NCI-H2196 treated with DMSO at 0.1 percent for 48 hours (cell line): ENCODE measurements at regions not wholly inside any gene's neighbourhood (a gene's known extent, or its start where the extent isn't known, plus 50 kb on each side); places are given as distances from the start of the nearest gene placed in this dataset.

ENCODE experiments used
- DNase-seq: peaks from one replicate; lab custom pipeline; 2025; ENCODE audit not compliant: unreplicated experiment; lab: John Stamatoyannopoulos, UW

DNA sequence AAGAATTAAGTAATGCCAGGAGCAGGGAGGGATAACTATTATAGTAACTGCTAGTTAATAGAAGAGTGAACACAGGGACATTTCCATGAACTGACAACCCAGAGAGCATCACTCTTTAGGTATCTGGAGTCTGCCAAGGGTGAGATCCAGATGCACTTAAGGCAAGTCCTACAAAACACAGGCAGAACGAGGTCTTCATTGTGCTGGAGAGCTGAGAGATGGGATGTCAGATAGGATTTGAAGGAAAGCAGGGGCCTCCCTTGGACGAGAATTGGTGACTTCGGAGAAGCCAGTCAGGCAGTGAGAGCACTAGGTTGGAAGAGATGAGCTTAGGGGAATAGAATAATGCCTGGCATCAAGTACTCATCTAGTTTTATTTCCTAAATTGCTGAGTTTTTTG lies 684.5 kb downstream of the GATA3 start:
- DNase-seq, result no peak

DNA sequence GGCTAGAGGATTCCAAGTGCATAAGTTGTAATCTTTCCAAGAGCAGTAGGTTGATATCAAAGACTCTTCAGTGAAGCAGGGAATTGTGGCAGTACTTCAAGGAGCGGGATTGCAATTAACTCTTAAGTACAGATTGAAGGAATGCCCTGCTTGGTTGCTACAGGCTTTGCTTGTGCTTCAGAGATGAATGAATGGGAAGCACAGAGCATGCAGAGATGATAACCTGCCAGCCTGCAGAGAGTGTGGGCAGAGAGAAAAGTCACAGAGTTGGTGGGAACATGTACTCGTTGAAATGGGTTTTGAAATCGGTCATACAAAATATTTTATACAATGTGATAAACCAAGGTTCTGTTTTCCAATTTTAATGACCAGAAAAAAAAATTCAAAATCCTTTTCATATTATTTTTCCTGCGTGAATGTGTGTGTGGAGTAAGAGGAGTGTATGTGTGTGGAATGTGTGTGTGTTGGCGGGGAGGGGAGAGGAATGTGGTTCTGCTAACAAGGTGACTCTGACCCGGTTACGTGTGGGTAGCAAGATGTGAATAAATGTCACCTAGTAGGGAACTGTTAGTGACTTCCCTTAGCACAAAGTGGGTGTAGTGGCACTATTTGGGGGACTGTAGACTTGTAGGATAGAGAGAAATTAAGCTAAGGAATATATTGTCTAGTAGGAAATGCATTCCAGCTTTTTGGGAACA lies 697.8 kb downstream of the GATA3 start:
- no peak for DNase-seq

DNA sequence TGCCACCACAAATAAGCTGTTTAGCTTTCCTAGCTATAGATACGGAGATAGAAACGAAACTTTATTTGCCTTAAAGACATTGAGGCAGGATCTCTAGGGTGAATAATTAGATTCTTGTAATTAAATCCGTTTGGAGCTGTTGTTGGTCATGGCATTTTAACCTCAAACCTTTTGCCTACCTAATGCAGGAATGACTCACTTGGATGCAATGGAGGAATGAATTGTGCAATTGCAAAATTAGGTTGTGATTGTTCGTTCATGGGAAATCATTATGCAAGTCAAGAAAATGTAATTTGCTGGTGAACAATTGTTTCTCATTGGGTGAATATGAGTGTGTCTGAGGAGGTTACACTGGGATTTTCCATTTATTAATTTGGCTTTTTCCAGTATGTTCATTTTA lies 703.5 kb downstream of the GATA3 start:
- no peak for DNase-seq

DNA sequence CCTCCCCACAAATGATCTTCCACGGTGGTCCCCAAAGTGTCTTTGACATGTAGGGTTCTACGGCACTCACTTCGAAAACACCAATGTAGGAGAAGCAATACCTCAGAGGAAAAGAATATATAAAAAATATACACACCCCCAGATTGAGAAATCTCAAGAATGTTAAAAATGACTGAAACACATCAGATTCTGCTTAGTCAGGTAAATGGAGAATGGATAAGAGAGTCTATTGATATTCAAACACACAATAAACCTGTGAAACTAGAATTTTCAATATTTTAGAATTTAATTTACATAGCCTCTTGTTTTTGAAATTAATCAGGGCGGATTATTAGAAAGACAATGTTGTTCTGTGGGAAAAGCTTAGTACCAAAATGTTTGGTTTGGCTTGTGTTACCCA lies 712.4 kb downstream of the GATA3 start:
- no peak for DNase-seq

DNA sequence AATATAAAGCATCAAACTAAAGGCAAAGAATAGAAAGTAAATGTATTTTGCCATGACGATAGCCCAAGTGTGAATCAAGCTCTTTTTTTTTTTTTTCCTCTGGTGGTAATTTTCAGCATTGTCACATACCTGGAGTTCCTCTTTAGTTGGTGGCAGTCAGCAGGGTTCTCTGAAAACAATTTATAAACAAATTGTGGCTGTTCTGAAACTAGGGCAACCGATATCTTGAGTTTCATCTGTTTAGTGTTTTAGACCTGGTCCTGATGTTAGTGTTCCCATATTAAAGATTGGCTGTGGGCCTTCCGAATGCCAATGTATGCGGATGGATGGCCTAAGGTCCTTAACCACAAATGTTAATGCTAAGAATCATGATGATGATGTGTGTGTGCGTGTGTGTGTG lies 713.1 kb downstream of the GATA3 start:
- DNase-seq, result no peak

DNA sequence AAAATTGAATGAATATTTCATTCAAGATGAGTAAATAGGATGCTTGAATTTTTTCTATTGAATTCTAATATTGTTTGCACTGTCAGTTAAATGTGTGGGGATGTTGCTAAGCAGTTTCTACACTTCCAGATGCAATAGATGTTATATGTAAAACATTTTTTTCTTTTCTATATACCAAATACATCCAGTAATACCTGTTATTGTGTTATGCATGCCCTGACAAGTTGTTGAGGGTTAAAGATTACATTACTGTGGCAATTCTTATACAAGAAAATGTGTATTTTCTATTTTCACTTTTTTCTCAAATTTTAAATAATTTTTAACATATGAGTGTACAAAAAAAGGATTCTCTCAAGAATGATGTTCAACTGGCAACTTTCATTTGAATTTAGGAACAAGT lies 713.9 kb downstream of the GATA3 start:
- no peak for DNase-seq

DNA sequence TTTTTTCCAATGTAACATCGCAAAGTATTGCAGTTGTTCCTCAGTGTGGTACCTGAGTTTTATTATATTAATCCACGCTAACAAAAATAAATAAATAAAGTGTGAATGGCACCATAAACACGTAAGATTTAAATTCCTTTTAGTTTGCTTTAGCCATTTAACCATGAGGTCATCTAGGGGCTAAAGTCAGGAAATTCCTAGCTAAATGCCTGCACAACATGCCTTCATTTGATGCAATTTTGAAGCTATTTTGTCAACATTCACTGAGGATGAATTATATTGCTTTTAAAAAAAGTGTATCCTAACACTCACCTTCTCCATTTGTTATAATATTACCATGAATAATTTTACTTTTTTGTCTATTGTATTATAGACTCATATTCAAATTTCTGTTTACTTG lies 714.4 kb downstream of the GATA3 start:
- no peak for DNase-seq

DNA sequence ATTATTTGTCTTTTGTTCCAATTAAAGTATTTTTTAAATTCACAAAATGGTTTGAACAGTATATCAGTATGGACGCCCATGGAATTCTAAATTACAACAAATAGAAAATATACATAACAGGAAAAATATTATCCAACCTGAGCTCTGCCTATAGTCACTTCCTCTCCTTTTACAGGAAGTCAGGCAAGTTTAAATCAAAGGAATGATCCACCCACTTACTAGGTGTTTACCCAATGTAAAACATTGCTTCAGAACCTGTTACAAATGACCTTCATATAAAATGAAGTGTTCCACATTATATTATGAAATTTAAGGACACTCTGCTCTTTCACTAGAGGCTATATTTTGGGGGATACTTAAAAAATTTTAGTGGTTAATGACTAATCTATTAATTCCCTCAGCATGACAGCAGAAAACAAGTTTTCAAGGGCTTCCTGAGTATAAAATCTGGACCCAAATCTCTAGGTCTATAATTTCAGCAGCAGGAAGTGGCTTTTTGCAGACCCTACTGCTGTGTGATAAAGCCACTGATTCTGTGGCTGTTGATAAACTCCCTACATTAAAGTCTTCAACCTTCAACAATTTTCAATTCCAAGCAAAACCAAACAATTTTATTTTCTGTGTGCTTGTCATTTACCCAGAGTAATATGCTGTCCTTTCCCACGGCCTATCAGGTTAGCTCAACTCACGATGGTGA lies 722.6 kb downstream of the GATA3 start:
- no peak for DNase-seq

DNA sequence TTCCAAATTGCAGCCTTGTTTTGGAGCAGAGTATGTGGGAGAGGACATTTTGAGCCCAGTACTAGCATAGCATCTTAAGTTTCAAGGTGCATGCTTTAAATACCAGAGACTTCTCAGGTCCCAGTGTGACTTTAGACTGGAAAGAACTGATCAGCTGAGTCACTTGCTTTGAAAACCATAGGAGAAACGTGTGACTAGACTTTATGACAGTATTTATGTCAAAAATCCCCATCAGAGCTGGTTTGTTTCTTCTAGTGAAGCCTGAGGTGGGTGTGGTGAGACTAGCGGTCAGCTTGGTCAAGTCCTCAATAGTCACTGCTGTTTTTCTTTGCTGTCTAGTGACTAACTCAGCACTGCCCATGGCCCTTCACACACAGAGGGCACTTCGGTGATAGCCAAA lies 724.2 kb downstream of the GATA3 start:
- no peak for DNase-seq

DNA sequence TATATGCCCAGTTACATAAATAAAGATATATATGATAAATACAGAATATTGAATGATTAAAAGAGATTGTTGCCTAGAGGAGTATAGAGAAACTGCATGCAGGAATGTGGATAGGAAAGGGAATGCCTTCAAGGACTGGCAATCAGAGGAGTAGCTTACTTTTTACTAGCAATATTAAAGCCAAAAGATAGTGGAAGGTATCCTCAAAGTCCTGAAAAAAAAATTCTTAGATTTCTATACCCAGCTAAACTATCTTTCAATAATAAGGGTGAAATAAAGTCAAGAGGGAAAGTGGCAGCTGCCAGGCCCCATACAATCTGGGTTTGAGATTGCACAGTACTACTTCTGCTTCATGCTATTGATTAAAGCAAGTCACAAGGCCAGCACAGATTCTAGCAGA lies 733.2 kb downstream of the GATA3 start:
- no peak for DNase-seq

DNA sequence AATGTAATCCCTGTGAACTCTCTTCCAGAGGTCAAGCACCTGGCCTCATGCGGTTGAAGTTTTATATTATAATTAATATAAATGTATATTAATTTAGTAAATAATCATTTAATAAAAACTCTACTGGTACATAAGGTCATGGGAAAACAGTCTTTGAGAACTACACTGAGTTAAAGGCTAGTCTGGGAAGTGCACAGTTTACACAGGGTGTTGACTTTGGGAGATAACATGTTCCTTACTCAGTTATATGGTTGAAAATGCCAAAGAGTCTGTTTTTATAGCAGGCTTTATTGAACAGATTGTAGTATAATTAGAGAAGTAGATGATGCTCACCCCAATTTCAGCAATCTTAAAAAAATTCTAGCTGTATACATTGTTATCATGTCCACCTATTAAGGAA lies 735.9 kb downstream of the GATA3 start:
- DNase-seq, result no peak

DNA sequence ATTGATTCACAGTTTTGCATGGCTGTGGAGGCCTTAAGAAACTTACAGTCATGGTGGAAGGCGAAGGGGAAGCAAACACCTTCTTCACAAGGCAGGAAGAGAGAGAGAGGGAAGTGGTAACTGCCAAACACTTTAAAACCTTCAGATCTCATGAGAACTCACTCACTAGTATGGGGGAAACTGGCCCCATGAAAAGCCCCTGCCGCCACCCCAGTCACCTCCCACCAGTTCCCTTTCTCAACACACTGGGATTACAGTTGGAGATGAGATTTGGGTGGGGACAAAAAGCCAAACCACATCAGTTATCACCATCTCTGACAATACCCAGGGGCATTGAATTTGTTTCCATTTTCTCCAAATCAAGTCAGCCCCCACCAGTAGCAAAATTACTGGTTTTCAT lies 740.4 kb downstream of the GATA3 start:
- no peak for DNase-seq

DNA sequence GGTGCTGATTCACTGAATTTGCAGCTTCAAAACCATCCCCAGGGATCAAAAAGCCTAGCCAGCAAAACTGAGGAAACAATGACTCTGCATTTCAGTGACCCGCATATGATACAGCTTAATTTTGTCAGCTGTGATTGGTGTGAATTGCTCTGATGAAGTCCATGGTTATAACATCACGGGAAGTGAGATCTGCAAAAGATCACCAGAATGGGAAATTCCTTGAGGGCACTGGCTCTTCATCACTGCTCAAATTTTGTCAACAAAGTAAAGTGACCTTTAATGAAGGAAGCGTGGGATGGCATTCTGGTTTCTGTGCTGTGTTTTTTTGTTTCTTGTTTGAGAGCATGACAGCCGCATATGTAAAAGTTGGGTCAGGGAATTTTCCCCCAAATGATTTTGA lies 745.9 kb downstream of the GATA3 start:
- DNase-seq, result no peak

DNA sequence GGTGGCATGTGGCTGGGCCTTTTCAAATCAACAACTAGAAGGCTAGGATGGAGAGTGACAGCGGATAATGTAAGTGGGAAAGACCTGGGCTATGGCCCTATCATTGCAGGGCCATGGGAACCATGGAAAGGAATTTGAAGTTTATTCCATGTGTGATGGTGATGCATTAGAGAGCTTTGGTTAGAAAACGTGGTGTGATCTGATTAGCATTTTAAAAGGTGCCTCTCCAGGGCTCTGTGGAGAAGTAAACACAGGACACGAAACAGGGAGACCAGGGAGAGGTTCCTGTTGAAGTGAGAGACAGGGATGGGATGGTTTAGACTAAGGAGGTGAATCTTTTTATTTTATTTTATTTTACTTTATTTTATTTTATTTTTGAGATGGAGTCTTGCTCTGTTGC lies 749.5 kb downstream of the GATA3 start:
- no peak for DNase-seq

DNA sequence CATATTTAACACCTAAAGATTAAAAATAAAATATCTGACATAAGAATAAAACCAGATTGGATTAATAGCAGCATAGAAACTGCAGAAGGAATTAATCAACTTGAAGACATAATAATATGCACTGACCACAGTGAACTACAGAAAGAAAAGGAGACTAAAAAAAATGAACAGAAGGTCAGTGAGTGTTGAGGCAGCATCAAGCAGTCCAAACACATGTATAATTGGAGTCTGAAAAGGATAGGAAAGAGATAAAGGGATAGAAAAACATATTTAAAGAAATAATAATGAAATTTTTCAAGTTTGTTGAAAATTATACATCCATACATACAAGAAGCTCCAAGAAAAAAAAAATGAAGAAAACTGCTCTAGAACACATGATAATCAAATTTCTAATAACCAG lies 756.2 kb downstream of the GATA3 start:
- DNase-seq, result no peak

DNA sequence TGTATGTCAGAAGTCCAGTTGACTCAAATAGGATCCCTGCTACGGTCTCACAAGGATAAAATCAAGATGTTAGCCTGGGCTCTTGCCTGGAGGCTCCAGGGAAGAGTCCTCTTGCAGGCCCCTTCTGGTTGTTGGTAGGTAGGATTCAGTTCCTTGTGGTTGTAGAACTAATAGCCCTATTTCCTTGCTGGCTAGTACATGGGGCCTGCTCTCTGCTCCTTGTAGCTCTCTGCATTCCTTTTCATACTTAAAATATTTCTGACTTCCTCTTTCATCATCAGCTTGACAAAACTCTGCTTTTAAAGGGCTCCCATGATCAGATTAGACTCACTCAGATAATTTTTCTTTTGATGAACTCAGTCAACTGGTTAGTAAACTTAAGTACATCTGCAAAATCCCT lies 756.7 kb downstream of the GATA3 start:
- DNase-seq, result no peak

DNA sequence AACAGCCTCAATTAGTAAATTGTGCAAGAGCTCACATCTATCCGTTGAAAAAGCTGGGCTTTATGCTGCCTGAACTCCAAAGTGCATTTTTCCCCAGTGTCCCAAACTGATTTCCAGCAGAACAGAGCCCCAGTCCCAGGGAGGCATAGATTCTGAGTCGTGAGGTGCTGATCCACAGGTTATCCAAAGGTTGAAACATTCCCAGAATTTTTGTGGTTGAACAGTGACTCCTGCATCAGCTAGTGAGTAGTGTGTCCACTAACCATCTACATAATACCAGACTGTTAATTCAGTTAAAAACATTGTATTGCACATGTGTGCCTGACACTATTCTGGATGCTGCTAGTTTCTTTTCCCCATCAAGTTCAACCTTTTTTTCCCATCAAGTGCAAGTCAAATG lies 761.5 kb downstream of the GATA3 start:
- no peak for DNase-seq

DNA sequence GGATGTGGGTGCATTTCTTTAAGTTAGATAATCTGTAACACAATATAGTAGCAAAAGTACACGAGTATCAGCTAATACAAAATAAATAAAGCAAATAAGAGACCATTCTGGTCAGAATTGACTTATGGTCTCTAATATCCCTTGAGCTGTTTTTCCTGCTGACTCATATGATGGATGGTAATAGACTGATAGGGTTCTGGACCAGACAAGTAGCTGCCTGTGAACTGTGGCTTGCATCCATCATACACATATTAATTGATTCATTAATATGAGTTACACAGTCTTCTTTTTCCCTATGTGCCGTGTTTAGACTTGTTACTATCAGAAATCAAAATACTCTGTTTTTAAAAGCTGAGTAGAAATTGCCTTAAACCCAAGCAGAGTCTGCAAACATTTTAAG lies 762.8 kb downstream of the GATA3 start:
- DNase-seq, result no peak

DNA sequence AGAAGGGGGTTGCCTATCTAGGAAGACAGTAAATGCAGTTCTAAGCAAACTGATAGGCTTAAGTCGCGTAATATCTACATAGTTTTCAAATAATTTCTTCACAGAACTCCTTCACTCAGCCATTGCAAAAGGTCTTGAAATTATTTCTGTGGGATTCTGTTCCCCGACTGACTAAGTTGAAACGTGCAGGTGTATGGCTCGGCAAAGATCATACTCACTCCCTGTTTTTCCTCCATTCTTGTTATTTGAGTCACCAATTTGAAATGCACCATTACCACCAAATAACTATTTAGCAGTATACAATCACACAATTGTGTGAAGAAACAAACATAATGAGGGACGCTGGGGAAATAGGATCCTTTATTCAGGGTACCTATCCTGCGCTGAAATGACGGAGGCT lies 771.1 kb downstream of the GATA3 start:
- DNase-seq, result no peak

DNA sequence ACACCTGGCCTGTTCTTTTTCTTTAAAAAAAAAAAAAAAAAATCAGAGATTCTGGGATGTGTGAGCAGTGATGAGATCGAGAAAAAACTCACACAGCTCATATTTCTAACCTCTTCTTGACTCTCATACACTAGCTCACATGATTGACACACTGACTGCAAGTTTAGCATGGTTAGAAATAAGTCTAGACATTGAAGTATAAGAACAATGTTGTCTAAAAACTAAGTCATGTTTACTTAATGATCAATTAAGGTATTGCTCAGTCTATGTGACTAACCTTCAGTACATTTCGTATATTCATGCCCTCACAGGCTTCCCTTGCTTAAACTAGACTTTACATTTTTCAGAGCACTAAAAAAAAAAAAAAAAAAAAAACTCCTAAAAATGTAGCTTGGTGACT lies 775.1 kb downstream of the GATA3 start:
- DNase-seq, result no peak

DNA sequence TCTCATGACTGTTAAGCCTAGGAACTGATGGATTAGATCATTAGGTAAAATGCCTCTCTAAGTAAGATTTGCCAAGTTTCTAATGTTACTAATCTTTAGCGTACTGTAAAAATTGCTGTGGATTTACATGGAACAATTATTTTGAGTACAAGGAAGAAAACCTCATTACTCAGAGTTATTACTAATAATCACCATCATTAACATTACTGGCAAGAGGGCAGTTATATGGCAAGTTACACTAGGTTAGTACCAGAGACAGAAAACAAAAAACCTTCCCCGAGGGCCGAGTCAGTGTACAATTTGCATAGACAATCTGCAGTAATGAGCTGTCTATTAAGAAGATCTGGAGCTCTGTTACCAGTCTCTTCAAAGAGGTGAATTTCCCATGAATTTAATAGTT lies 775.6 kb downstream of the GATA3 start:
- DNase-seq, result no peak

DNA sequence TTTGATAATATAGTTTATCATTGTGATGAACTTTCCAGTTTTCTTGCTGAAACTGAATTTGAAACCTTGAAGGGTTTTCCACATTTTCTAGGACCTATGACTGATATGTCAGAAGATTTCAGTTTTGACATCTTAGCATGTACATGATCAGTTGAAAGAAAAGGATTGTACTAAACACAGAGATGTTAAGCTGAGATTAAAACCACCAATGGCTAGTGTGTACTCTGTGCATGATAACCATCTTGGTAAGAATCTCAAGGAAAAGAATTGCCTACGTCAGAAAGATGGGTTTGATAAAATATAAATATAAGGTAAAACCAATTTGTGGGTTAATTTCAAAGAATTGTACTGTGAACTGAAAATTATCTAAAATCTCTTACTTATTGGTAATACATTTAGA lies 776.4 kb downstream of the GATA3 start:
- DNase-seq, result no peak
